Activated CD4-positive, alpha-beta T cell treated with anti-CD3 and anti-CD28 coated beads for 36 hours (primary cell): ENCODE measurements at regions not wholly inside any gene's neighbourhood (a gene's known extent, or its start where the extent isn't known, plus 50 kb on each side); places are given as distances from the start of the nearest gene placed in this dataset.

Experiments used
- ATAC-seq: fragments of 200-7000 bp; cut with Tn5 transposase; one replicate; pipeline ENCODE4 v1.10.0; 2021; ENCODE audit warnings: mild to moderate bottlenecking, moderate library complexity
- CTCF ChIA-PET: fragments of 350-600 bp; sonication (Branson Sonifier 250); formaldehyde crosslinking; loops from one replicate; lab custom pipeline; 2021; ENCODE audit warnings: antibody characterized with exemption; lab: Charles Lee
- POLR2A ChIA-PET: fragments of 350-600 bp; sonication (Branson Sonifier 250); formaldehyde crosslinking; loops from one replicate; lab custom pipeline; 2021; ENCODE audit warnings: antibody characterized with exemption, inconsistent platforms; lab: Charles Lee
- DNase-seq: peaks from one replicate; pipeline ENCODE4 v3.0.0-alpha.2; 2020
- H3K27ac Mint-ChIP-seq: one replicate; pipeline ENCODE4 v1.8.0; 2021; ENCODE audit warnings: mixed read lengths
- H3K27me3 Mint-ChIP-seq: one replicate; pipeline ENCODE4 v1.8.0; 2021; ENCODE audit warnings: mixed read lengths
- H3K36me3 Mint-ChIP-seq: one replicate; pipeline ENCODE4 v1.8.0; 2021; ENCODE audit warnings: low read depth, mixed read lengths
- H3K4me1 Mint-ChIP-seq: one replicate; pipeline ENCODE4 v1.8.0; 2021; ENCODE audit warnings: mixed read lengths
- H3K4me3 Mint-ChIP-seq: one replicate; pipeline ENCODE4 v1.8.0; 2021; ENCODE audit warnings: mild to moderate bottlenecking, moderate library complexity, mixed read lengths
- H3K9me3 Mint-ChIP-seq: one replicate; pipeline ENCODE4 v1.8.0; 2021; ENCODE audit warnings: low read depth, mixed read lengths
- intact Hi-C, 2 experiments: fragments of 100-400 bp; cut with DNase I in 1 of 2; cut with micrococcal nuclease in 1 of 2; formaldehyde crosslinking; loops; one replicate each; pipeline versions ENCODE4 v1.14.2 to v1.15.1; 2022 to 2024; cut with DNase I, micrococcal nuclease

GRCh38 chr5:32955814-32956213, 244.7 kb downstream of the NPR3 start:
- ChIA-PET CTCF (no interaction called here), POLR2A (no interaction called here)
- Mint-ChIP-seq H3K36me3 (no peaks in the 10 kb centered on the region), H3K9me3 (peaks cover 5% of the 10 kb centered on the region), H3K4me3 (no peak overlapping the region), H3K4me1 (no peaks in the 10 kb centered on the region), H3K27me3 (no peaks in the 10 kb centered on the region), H3K27ac (no peak overlapping the region)
- ATAC-seq, result no peak
- no peak for DNase-seq
- intact Hi-C loops, result no loop called here

GRCh38 chr5:32960340-32961058, 249.4 kb downstream of the NPR3 start:
- no peak for ATAC-seq
- intact Hi-C loops, result no loop called here
- no peaks in the 10 kb centered on the region for H3K36me3 Mint-ChIP-seq
- no peaks in the 10 kb centered on the region for H3K4me1 Mint-ChIP-seq
- POLR2A ChIA-PET, result no interaction called here
- no peak for DNase-seq
- CTCF ChIA-PET, result interaction anchor here (0.7 kb wide), 1 partner anchor 264 kb away, joined by 3 read pairs; no protein-coding TSS in a partner anchor
- no peaks in the 10 kb centered on the region for H3K27me3 Mint-ChIP-seq
- H3K4me3 Mint-ChIP-seq, result no peak overlapping the region
- H3K27ac Mint-ChIP-seq, result no peak overlapping the region
- peaks cover 5% of the 10 kb centered on the region for H3K9me3 Mint-ChIP-seq

GRCh38 chr5:32961059-32961415, 249.9 kb downstream of the NPR3 start:
- DNase-seq (no peak), ATAC-seq (no peak)
- CTCF ChIA-PET, result no interaction called here
- Mint-ChIP-seq H3K4me1 (no peaks in the 10 kb centered on the region), H3K4me3 (no peak overlapping the region), H3K9me3 (peaks cover 5% of the 10 kb centered on the region), H3K36me3 (no peaks in the 10 kb centered on the region), H3K27ac (no peak overlapping the region), H3K27me3 (no peaks in the 10 kb centered on the region)
- POLR2A ChIA-PET, result no interaction called here
- intact Hi-C loops, result no loop called here

DNA sequence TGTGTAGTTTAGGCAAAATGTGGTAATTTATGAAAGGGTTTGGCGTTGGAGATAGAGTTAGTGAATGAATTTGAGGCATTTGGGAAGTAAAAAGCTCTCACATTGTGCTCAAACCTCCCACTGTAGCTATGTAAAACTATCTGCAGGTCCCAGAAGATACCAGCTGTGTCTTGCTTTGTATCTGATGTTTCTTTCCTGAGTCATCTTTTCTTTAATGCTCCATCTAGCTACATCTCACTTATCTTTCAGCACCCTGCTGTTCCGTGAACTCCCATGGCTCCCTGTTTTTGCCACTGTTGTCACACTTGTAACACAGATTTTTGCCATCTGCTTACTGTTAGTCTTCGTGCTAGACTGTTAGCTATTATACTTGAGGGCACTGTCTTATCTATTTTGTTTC, 253.1 kb downstream of the NPR3 start:
- intact Hi-C loops, result no loop called here
- H3K9me3 Mint-ChIP-seq, result no peaks in the 10 kb centered on the region

GRCh38 chr5:32973646-32974045, 262.5 kb downstream of the NPR3 start:
- Mint-ChIP-seq H3K36me3 (no peaks in the 10 kb centered on the region), H3K27ac (no peak overlapping the region), H3K9me3 (no peaks in the 10 kb centered on the region), H3K4me3 (no peak overlapping the region), H3K27me3 (no peaks in the 10 kb centered on the region), H3K4me1 (no peaks in the 10 kb centered on the region)
- POLR2A ChIA-PET, result no interaction called here
- DNase-seq, result no peak
- ATAC-seq, result no peak
- CTCF ChIA-PET, result no interaction called here
- intact Hi-C loops, result no loop called here

More for the DNA sequence above, 253.1 kb downstream of the NPR3 start:
- H3K27ac Mint-ChIP-seq, result no peak overlapping the region
- no peaks in the 10 kb centered on the region for H3K36me3 Mint-ChIP-seq
- H3K4me1 Mint-ChIP-seq, result no peaks in the 10 kb centered on the region
- no peaks in the 10 kb centered on the region for H3K27me3 Mint-ChIP-seq
- ChIA-PET CTCF (interaction anchor here (1.3 to 1.4 kb wide), 2 partner anchors 14 to 30 kb away, joined by 4 read pairs; no protein-coding TSS in a partner anchor), POLR2A (no interaction called here)
- no peak for ATAC-seq
- no peak for DNase-seq
- no peak overlapping the region for H3K4me3 Mint-ChIP-seq

DNA sequence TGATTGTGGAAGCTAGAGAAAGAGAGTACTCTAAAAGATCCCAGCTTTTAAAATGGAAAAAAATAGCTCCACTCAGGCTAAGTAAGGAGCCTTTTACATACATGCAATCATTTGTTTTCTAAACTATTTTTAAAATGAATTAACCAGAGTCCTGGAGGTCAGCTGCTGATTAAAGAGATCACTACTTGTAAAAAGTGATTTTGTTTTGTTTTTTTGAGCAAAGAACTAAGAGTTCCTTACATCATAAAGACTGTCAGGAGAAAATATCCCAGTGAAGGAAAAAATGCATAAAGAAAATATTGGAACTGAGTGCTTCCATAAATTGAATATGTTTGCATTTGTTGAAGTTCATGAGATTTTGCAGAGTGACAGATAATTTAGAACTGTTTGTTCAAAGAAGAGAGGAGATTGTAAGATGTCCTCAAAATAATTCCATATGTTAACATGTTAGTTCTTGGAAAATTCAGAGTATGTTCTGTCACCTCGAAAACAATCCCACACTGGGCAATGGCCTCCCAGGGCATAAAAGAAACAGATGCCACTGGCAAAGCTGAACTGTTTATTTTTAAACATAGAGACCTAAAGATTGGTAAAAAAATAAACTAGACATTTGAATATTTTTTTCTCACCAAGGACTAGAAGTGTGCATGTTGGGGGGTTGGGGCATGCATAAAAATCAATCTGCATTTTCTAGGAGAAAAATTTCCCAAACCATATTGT, 264.7 kb downstream of the NPR3 start:
- ChIA-PET POLR2A (no interaction called here), CTCF (no interaction called here)
- no peaks in the 10 kb centered on the region for H3K27me3 Mint-ChIP-seq
- intact Hi-C loops, result no loop called here
- no peaks in the 10 kb centered on the region for H3K36me3 Mint-ChIP-seq
- no peak overlapping the region for H3K4me3 Mint-ChIP-seq
- no peak for ATAC-seq
- DNase-seq, result no peak
- no peaks in the 10 kb centered on the region for H3K4me1 Mint-ChIP-seq
- no peak overlapping the region for H3K27ac Mint-ChIP-seq
- peaks cover 4% of the 10 kb centered on the region for H3K9me3 Mint-ChIP-seq

GRCh38 chr5:32981061-32981460, 269.9 kb downstream of the NPR3 start:
- ChIA-PET POLR2A (interaction anchor here (0.6 kb wide), 1 partner anchor 13 kb away, joined by 4 read pairs; no protein-coding TSS in a partner anchor), CTCF (no interaction called here)
- H3K27me3 Mint-ChIP-seq, result no peaks in the 10 kb centered on the region
- H3K36me3 Mint-ChIP-seq, result no peaks in the 10 kb centered on the region
- intact Hi-C loops, result no loop called here
- no peak for ATAC-seq
- peaks cover 6% of the 10 kb centered on the region for H3K9me3 Mint-ChIP-seq
- no peak for DNase-seq
- H3K27ac Mint-ChIP-seq, result no peak overlapping the region
- H3K4me1 Mint-ChIP-seq, result no peaks in the 10 kb centered on the region
- H3K4me3 Mint-ChIP-seq, result no peak overlapping the region

- POLR2A ChIA-PET, result no interaction called here
- Mint-ChIP-seq H3K9me3 (peaks cover 2% of the 10 kb centered on the region), H3K27ac (no peak overlapping the region), H3K4me3 (no peak overlapping the region), H3K27me3 (no peaks in the 10 kb centered on the region), H3K36me3 (no peaks in the 10 kb centered on the region), H3K4me1 (no peaks in the 10 kb centered on the region)
- DNase-seq (no peak), ATAC-seq (no peak)
- CTCF ChIA-PET, result no interaction called here
- intact Hi-C loops, result no loop called here
Measured at GRCh38 chr5:32984851-32985610, 273.9 kb downstream of the NPR3 start.

DNA sequence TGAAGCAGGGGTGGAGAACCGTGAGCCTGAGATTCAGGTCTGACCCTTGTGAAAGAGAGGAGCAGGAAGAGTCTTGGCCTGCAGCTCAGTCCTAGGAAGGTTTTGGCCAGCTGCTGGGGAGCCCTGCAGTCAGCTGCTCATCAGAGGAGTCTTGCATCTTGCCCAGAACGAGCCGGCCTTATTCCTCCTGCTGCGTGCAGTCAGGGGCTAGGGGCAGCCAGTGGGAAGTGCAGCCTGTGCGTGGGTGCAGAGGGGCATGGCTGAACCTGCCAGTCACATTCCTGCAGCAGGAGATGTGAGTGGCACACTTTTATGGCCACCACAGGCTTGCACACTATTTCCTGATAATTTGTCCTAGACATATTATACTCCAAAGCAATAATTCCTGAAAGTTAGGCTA, 278.7 kb downstream of the NPR3 start:
- Mint-ChIP-seq H3K9me3 (peaks cover 2% of the 10 kb centered on the region), H3K4me1 (no peaks in the 10 kb centered on the region), H3K27ac (no peak overlapping the region), H3K36me3 (no peaks in the 10 kb centered on the region), H3K27me3 (no peaks in the 10 kb centered on the region), H3K4me3 (no peak overlapping the region)
- POLR2A ChIA-PET, result no interaction called here
- CTCF ChIA-PET, result no interaction called here
- DNase-seq (no peak), ATAC-seq (no peak)
- intact Hi-C loops, result no loop called here

- CTCF ChIA-PET, result no interaction called here
Measured at GRCh38 chr5:32990593-32991420, 279.7 kb downstream of the NPR3 start.

GRCh38 chr5:32991421-32991815, 280.3 kb downstream of the NPR3 start:
- no peaks in the 10 kb centered on the region for H3K27me3 Mint-ChIP-seq
- peaks cover 2% of the 10 kb centered on the region for H3K9me3 Mint-ChIP-seq
- no peak overlapping the region for H3K4me3 Mint-ChIP-seq
- CTCF ChIA-PET, result no interaction called here
- POLR2A ChIA-PET, result no interaction called here
- no peak overlapping the region for H3K27ac Mint-ChIP-seq
- DNase-seq, result no peak
- no peaks in the 10 kb centered on the region for H3K4me1 Mint-ChIP-seq
- intact Hi-C loops, result no loop called here
- ATAC-seq, result no peak
- no peaks in the 10 kb centered on the region for H3K36me3 Mint-ChIP-seq

More at GRCh38 chr5:32990593-32991420, 279.7 kb downstream of the NPR3 start:
- no peaks in the 10 kb centered on the region for H3K36me3 Mint-ChIP-seq
- H3K27me3 Mint-ChIP-seq, result no peaks in the 10 kb centered on the region
- ATAC-seq (no peak), DNase-seq (no peak)
- H3K27ac Mint-ChIP-seq, result no peak overlapping the region
- no peaks in the 10 kb centered on the region for H3K4me1 Mint-ChIP-seq
- H3K4me3 Mint-ChIP-seq, result no peak overlapping the region
- intact Hi-C loops, result no loop called here
- POLR2A ChIA-PET, result interaction anchor here (0.5 kb wide), 1 partner anchor 126 kb away, joined by 3 read pairs; no protein-coding TSS in a partner anchor
- H3K9me3 Mint-ChIP-seq, result peaks cover 2% of the 10 kb centered on the region
